Keratinocyte (primary cell): ENCODE measurements at regions not wholly inside any gene's neighbourhood (a gene's known extent, or its start where the extent isn't known, plus 50 kb on each side); places are given as distances from the start of the nearest gene placed in this dataset.

Source experiments
- DNase-seq: peaks from one replicate; pipeline ENCODE4 v3.0.0-alpha.2; 2011; ENCODE audit warnings: low read depth, missing footprints, low spot score
- FAIRE-seq: peaks from 2 replicates; lab custom pipeline; 2011; peaks lifted over from hg19 to GRCh38; lab: Jason Lieb, UNC
- H2AFZ ChIP-seq: 2 replicates; pipeline ENCODE4 v1.6.0; 2012; ENCODE audit warnings: low read length, control low read depth, inconsistent platforms; ENCODE audit not compliant: control insufficient read depth
- H3K27ac ChIP-seq: 2 replicates; pipeline ENCODE4 v1.5.1; 2011; ENCODE audit warnings: low read length; ENCODE audit not compliant: control insufficient read depth, insufficient read depth
- H3K27me3 ChIP-seq: 3 replicates; pipeline ENCODE4 v1.6.0; 2011; ENCODE audit warnings: low read length; ENCODE audit not compliant: control insufficient read depth, insufficient read depth; ENCODE audit errors: extremely low read depth
- H3K36me3 ChIP-seq, 2 experiments: 2 replicates in 1 of 2; 3 replicates in 1 of 2; pipeline ENCODE4 v1.5.1; 2011; ENCODE audit warnings: low read length in 2 of 2, mild to moderate bottlenecking in 1 of 2; ENCODE audit not compliant: control insufficient read depth in 2 of 2, insufficient read depth in 2 of 2; ENCODE audit errors: extremely low read depth in 1 of 2
- H3K4me1 ChIP-seq: 3 replicates; pipeline ENCODE4 v1.5.1; 2011; ENCODE audit warnings: low read length; ENCODE audit not compliant: control insufficient read depth, insufficient read depth; ENCODE audit errors: extremely low read depth
- H3K4me2 ChIP-seq: 3 replicates; pipeline ENCODE4 v1.6.0; 2011; ENCODE audit warnings: low read depth, low read length; ENCODE audit not compliant: control insufficient read depth, insufficient read depth; ENCODE audit errors: extremely low read depth
- H3K4me3 ChIP-seq, 3 experiments: fragments of 200-600 bp in 1 of 3; sonication (generic) in 1 of 3; 2 replicates in 2 of 3; 3 replicates in 1 of 3; pipeline ENCODE4 v1.5.1; 2011 to 2016; ENCODE audit warnings: low read length in 3 of 3, mild to moderate bottlenecking in 3 of 3, control low read depth in 2 of 3, inconsistent platforms in 1 of 3, low read depth in 1 of 3, mixed read lengths in 1 of 3, mixed run types in 1 of 3, moderate library complexity in 1 of 3; ENCODE audit not compliant: control insufficient read depth in 2 of 3, insufficient read depth in 2 of 3; ENCODE audit errors: extremely low read depth in 1 of 3
- H3K79me2 ChIP-seq: 2 replicates; pipeline ENCODE4 v1.6.0; 2012; ENCODE audit warnings: low read length; ENCODE audit not compliant: control insufficient read depth, insufficient read depth
- H3K9ac ChIP-seq: 3 replicates; pipeline ENCODE4 v1.6.0; 2011; ENCODE audit warnings: low read length; ENCODE audit not compliant: control insufficient read depth, insufficient read depth; ENCODE audit errors: extremely low read depth
- H3K9me1 ChIP-seq: 3 replicates; pipeline ENCODE4 v1.6.0; 2011; ENCODE audit warnings: low read length; ENCODE audit not compliant: control insufficient read depth, insufficient read depth; ENCODE audit errors: extremely low read depth
- H3K9me3 ChIP-seq: 2 replicates; pipeline ENCODE4 v1.5.1; 2012; ENCODE audit warnings: low read depth, low read length; ENCODE audit not compliant: control insufficient read depth
- H4K20me1 ChIP-seq: 3 replicates; pipeline ENCODE4 v1.6.0; 2011; ENCODE audit warnings: low read length; ENCODE audit not compliant: control insufficient read depth, insufficient read depth; ENCODE audit errors: extremely low read depth
- EZH2 ChIP-seq: IDR thresholded peaks from one replicate; pipeline ENCODE4 v1.6.1; 2012; ENCODE audit warnings: inconsistent platforms, mild to moderate bottlenecking, low read length, moderate library complexity
- dilution Hi-C: fragments of 300-500 bp; cut with MboI; formaldehyde crosslinking; loops from one replicate; pipeline ENCODE4 v1.7.0; 2020; ENCODE audit warnings: low sequenced_read_pairs; ENCODE audit not compliant: extremely low pct_ligation_motif_present
- TF ChIP-seq, protein P1 (sequence below), 3 experiments: IDR thresholded peaks in 1 of 3; conservative IDR thresholded peaks in 1 of 3; optimal IDR thresholded peaks in 1 of 3; 2 replicates in 2 of 3; 3 replicates in 1 of 3; pipeline versions ENCODE3 to v1.5.1; 2011; ENCODE audit warnings: low read length in 3 of 3, mild to moderate bottlenecking in 3 of 3, moderate library complexity in 2 of 3, control low read depth in 1 of 3, inconsistent platforms in 1 of 3; ENCODE audit not compliant: insufficient read depth in 2 of 3; ENCODE audit errors: extremely low read depth in 1 of 3

DNA sequence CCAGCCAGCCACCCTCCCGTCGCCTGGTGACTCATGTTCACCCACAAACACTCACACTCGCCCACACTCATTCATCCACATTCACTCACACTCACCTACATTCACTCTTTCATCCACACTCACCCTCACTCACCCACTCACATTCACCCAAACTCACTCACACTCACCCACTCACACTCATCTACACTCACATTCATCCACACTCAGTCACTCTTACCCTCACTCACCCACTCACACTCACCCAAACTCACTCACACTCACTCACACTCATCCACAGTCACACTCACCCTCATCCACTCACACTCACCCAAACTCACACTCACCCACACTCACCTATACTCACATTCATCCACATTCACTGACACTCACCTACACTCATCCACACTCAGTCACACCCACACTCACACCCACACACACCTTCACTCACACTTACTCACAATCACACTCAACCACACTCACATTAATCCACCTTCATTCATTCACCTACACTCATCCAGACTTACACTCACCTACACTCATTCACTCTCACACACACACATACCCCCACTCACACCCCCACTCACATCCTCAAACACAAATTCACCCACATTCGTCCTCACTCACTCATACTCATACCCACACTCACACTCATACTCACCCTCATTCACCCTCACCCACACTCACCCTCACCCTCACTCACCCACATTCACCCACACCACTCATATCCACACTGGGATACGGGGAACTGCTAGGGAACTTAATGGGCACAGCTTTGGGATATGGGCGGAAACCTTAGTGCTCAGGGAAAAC, 2221.6 kb upstream of the AGA start:
- H4K20me1 ChIP-seq = no peaks in the 10 kb centered on the region
- H3K27me3 ChIP-seq = no peaks in the 10 kb centered on the region
- H3K36me3 ChIP-seq = no peaks in the 10 kb centered on the region
- no peaks in the 10 kb centered on the region for H3K79me2 ChIP-seq
- H3K4me2 ChIP-seq = no peak overlapping the region
- peaks cover 7% of the 10 kb centered on the region for H3K9me3 ChIP-seq
- H3K27ac ChIP-seq = no peak overlapping the region
- no peaks in the 10 kb centered on the region for H3K9me1 ChIP-seq
- FAIRE-seq (no peak), DNase-seq (no peak)
- dilution Hi-C loops = no loop called here
- no peaks in the 10 kb centered on the region for H3K4me1 ChIP-seq
- H3K4me3 ChIP-seq = no peak overlapping the region
- no peak overlapping the region for H3K9ac ChIP-seq
- TF ChIP-seq EZH2 = no peak
- TF ChIP-seq, protein P1, sequence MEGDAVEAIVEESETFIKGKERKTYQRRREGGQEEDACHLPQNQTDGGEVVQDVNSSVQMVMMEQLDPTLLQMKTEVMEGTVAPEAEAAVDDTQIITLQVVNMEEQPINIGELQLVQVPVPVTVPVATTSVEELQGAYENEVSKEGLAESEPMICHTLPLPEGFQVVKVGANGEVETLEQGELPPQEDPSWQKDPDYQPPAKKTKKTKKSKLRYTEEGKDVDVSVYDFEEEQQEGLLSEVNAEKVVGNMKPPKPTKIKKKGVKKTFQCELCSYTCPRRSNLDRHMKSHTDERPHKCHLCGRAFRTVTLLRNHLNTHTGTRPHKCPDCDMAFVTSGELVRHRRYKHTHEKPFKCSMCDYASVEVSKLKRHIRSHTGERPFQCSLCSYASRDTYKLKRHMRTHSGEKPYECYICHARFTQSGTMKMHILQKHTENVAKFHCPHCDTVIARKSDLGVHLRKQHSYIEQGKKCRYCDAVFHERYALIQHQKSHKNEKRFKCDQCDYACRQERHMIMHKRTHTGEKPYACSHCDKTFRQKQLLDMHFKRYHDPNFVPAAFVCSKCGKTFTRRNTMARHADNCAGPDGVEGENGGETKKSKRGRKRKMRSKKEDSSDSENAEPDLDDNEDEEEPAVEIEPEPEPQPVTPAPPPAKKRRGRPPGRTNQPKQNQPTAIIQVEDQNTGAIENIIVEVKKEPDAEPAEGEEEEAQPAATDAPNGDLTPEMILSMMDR (optimal IDR thresholded peaks at IDR 0.05 in 1 of 3, IDR thresholded peaks at IDR 0.05 in 1 of 3, conservative IDR thresholded peaks at IDR 0.05 in 1 of 3; ENCODE audit: extremely low read depth in 1 of 3, insufficient read depth in 2 of 3, low read length in 3 of 3) = no peak
- no peak overlapping the region for H2AFZ ChIP-seq

DNA sequence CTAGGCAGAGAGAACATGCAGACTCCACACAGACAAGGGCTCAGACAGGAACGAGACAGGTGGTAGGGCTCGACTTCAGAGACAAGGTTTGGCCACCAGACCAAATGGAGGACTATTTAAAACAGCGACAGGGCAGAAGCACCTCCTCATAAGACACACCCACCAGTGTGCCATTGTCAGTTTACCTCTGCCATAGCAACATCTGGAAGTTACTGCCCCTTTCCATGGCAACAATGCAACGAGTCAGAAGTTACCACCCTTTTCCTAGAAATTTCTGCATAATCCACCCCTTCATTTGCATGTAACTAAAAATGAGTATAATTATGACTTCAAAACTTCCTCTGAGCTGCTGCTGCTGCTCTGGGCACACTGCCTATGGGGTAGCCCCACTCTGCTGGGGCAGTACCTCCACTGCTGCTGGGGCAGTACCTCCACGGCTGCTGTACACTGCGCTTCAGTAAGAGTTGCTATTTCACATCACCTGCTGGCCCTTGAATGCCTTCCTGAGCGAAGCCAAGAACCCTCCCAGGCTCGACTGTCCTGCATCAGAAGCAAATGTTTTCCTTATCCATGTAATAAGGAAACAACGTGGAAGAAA, 2222.3 kb upstream of the AGA start:
- dilution Hi-C loops = no loop called here
- Histone ChIP-seq H3K27ac (no peak overlapping the region), H3K4me3 (no peak overlapping the region), H3K9me3 (peaks cover 7% of the 10 kb centered on the region), H3K9me1 (no peaks in the 10 kb centered on the region), H3K27me3 (no peaks in the 10 kb centered on the region), H3K4me2 (no peak overlapping the region), H3K79me2 (no peaks in the 10 kb centered on the region), H2AFZ (no peak overlapping the region), H3K36me3 (no peaks in the 10 kb centered on the region), H3K4me1 (no peaks in the 10 kb centered on the region), H3K9ac (no peak overlapping the region), H4K20me1 (no peaks in the 10 kb centered on the region)
- no peak for DNase-seq
- FAIRE-seq = no peak
- no peak for TF ChIP-seq EZH2
- TF ChIP-seq, protein P1 (optimal IDR thresholded peaks at IDR 0.05 in 1 of 3, IDR thresholded peaks at IDR 0.05 in 1 of 3, conservative IDR thresholded peaks at IDR 0.05 in 1 of 3; ENCODE audit: extremely low read depth in 1 of 3, insufficient read depth in 2 of 3, low read length in 3 of 3) = no peak
